Cardiac muscle cell (in vitro differentiated cells and primary cell): ENCODE measurements at regions not wholly inside any gene's neighbourhood (a gene's known extent, or its start where the extent isn't known, plus 50 kb on each side); places are given as distances from the start of the nearest gene placed in this dataset.

Experiments
- DNase-seq, 2 donors: peaks; one replicate each; pipeline versions ENCODE4 v3.0.0 to v3.0.0-alpha.2; 2010 to 2017; ENCODE audit warnings: low read depth in 1 of 2, low spot score in 1 of 2
- H3K27ac ChIP-seq: fragments of 200-600 bp; sonication (generic); 2 replicates; pipeline ENCODE4 v1.5.1; 2016
- H3K27me3 ChIP-seq: fragments of 200-600 bp; sonication (generic); 2 replicates; pipeline ENCODE4 v1.6.0; 2016; ENCODE audit warnings: control low read depth
- H3K36me3 ChIP-seq: fragments of 200-600 bp; sonication (generic); 2 replicates; pipeline ENCODE4 v1.5.1; 2016; ENCODE audit warnings: control low read depth
- H3K4me1 ChIP-seq: fragments of 200-600 bp; sonication (generic); 2 replicates; pipeline ENCODE4 v1.8.1; 2017; ENCODE audit warnings: low read depth, mild to moderate bottlenecking, mixed run types
- H3K4me3 ChIP-seq: fragments of 200-600 bp; sonication (generic); 2 replicates; pipeline ENCODE4 v1.5.1; 2016; ENCODE audit warnings: mild to moderate bottlenecking
- H3K9me3 ChIP-seq: fragments of 200-600 bp; sonication (generic); 2 replicates; pipeline ENCODE4 v1.5.1; 2017; ENCODE audit warnings: low read depth, mild to moderate bottlenecking, control low read depth
- CTCF ChIP-seq: IDR thresholded peaks from 2 replicates; pipeline ENCODE4 v1.5.1; 2012; ENCODE audit warnings: low read depth, mild to moderate bottlenecking, low read length

- no peaks in the 10 kb centered on the region for H3K9me3 ChIP-seq
- no peak overlapping the region for H3K27ac ChIP-seq
- no peak for TF ChIP-seq CTCF
- no peaks in the 10 kb centered on the region for H3K27me3 ChIP-seq
- H3K4me3 ChIP-seq: no peak overlapping the region
- no peaks in the 10 kb centered on the region for H3K4me1 ChIP-seq
- no peaks in the 10 kb centered on the region for H3K36me3 ChIP-seq
- no peak for DNase-seq
Measured at GRCh38 chr15:98480844-98481243, 167.5 kb upstream of the IGF1R start.

GRCh38 chr15:98483575-98484130 lies 164.7 kb upstream of the IGF1R start:
- no peak for DNase-seq
- no peak for TF ChIP-seq CTCF
- no peaks in the 10 kb centered on the region for H3K9me3 ChIP-seq
- no peaks in the 10 kb centered on the region for H3K27me3 ChIP-seq
- H3K36me3 ChIP-seq: no peaks in the 10 kb centered on the region
- no peaks in the 10 kb centered on the region for H3K4me1 ChIP-seq
- H3K27ac ChIP-seq: no peak overlapping the region
- no peak overlapping the region for H3K4me3 ChIP-seq

- H3K27me3 ChIP-seq: no peaks in the 10 kb centered on the region
Measured at GRCh38 chr15:98484914-98485313, 163.4 kb upstream of the IGF1R start.

GRCh38 chr15:98485451-98485850 lies 162.9 kb upstream of the IGF1R start:
- Histone ChIP-seq H3K4me1 (no peaks in the 10 kb centered on the region), H3K4me3 (no peak overlapping the region), H3K27me3 (no peaks in the 10 kb centered on the region), H3K36me3 (no peaks in the 10 kb centered on the region), H3K9me3 (no peaks in the 10 kb centered on the region), H3K27ac (no peak overlapping the region)
- TF ChIP-seq CTCF: no peak
- DNase-seq: no peak

More at GRCh38 chr15:98484914-98485313, 163.4 kb upstream of the IGF1R start:
- Histone ChIP-seq H3K36me3 (no peaks in the 10 kb centered on the region), H3K9me3 (no peaks in the 10 kb centered on the region), H3K4me1 (no peaks in the 10 kb centered on the region), H3K27ac (no peak overlapping the region), H3K4me3 (no peak overlapping the region)
- TF ChIP-seq CTCF: no peak
- DNase-seq: no peak

GRCh38 chr15:98493966-98494511 lies 154.3 kb upstream of the IGF1R start:
- no peak for TF ChIP-seq CTCF
- Histone ChIP-seq H3K4me3 (no peak overlapping the region), H3K27me3 (no peaks in the 10 kb centered on the region), H3K27ac (no peak overlapping the region), H3K4me1 (no peaks in the 10 kb centered on the region), H3K36me3 (no peaks in the 10 kb centered on the region), H3K9me3 (no peaks in the 10 kb centered on the region)
- DNase-seq: no peak

GRCh38 chr15:98501192-98501591 lies 147.1 kb upstream of the IGF1R start:
- no peaks in the 10 kb centered on the region for H3K27me3 ChIP-seq
- no peak overlapping the region for H3K4me3 ChIP-seq
- H3K4me1 ChIP-seq: no peaks in the 10 kb centered on the region
- TF ChIP-seq CTCF: no peak
- no peak overlapping the region for H3K27ac ChIP-seq
- H3K36me3 ChIP-seq: no peaks in the 10 kb centered on the region
- no peaks in the 10 kb centered on the region for H3K9me3 ChIP-seq
- no peak for DNase-seq
